H1 (cell line): ENCODE measurements at regions not wholly inside any gene's neighbourhood (a gene's known extent, or its start where the extent isn't known, plus 50 kb on each side); places are given as distances from the start of the nearest gene placed in this dataset.
A peak's percentile ranks its signal among the peaks of the same experiment; 100 is the strongest.

ENCODE experiments used
- CTCF ChIA-PET: fragments of 300-600 bp; sonication (Branson Sonifier 250); formaldehyde crosslinking; loops from one replicate; lab custom pipeline; 2021; ENCODE audit not compliant: partially characterized antibody; lab: Charles Lee
- POLR2A ChIA-PET: fragments of 300-600 bp; sonication (Branson Sonifier 250); formaldehyde crosslinking; loops from one replicate; lab custom pipeline; 2021; ENCODE audit warnings: inconsistent platforms; ENCODE audit not compliant: partially characterized antibody; lab: Charles Lee
- DNase-seq, 2 experiments: peaks; one replicate each; pipeline versions ENCODE4 v3.0.0 to v3.0.0-alpha.2; 2010 to 2022; ENCODE audit warnings: low spot score in 2 of 2, low read depth in 1 of 2, mixed read lengths in 1 of 2
- FAIRE-seq: peaks from 2 replicates; lab custom pipeline; 2011; peaks lifted over from hg19 to GRCh38; lab: Jason Lieb, UNC
- H2AFZ ChIP-seq: 2 replicates; pipeline ENCODE4 v1.8.1; 2012; ENCODE audit warnings: low read length, inconsistent platforms
- H2AK5ac ChIP-seq: 2 replicates; pipeline ENCODE4 v1.6.1; 2013; ENCODE audit warnings: low read depth, low read length
- H2BK120ac ChIP-seq: replicated peaks from 2 replicates; pipeline ENCODE3; 2013; ENCODE audit warnings: low read depth, low read length, inconsistent platforms
- H2BK12ac ChIP-seq: 2 replicates; pipeline ENCODE4 v1.6.1; 2013; ENCODE audit warnings: low read depth, low read length
- H2BK15ac ChIP-seq: 2 replicates; pipeline ENCODE4 v1.6.1; 2013; ENCODE audit warnings: low read length
- H2BK20ac ChIP-seq: 2 replicates; pipeline ENCODE4 v1.6.1; 2013; ENCODE audit warnings: low read length
- H2BK5ac ChIP-seq: 2 replicates; pipeline ENCODE4 v1.6.1; 2013; ENCODE audit warnings: low read depth, low read length
- H3K14ac ChIP-seq: 2 replicates; pipeline ENCODE4 v1.6.1; 2013; ENCODE audit warnings: inconsistent platforms; ENCODE audit not compliant: insufficient read length
- H3K18ac ChIP-seq: 2 replicates; pipeline ENCODE4 v1.6.1; 2013; ENCODE audit warnings: low read length; ENCODE audit errors: extremely low read depth
- H3K23ac ChIP-seq: 2 replicates; pipeline ENCODE4 v1.6.1; 2013; ENCODE audit warnings: inconsistent platforms; ENCODE audit not compliant: insufficient read length
- H3K23me2 ChIP-seq: 2 replicates; pipeline ENCODE4 v1.6.1; 2013; ENCODE audit warnings: low read depth, low read length
- H3K27ac ChIP-seq: 2 replicates; pipeline ENCODE4 v1.6.1; 2011; ENCODE audit warnings: low read depth, low read length, inconsistent platforms
- H3K27me3 ChIP-seq, 4 experiments: replicated peaks in 1 of 4; 1 replicate in 1 of 4; 2 replicates in 3 of 4; pipeline versions ENCODE4 v1.6.1 to v1.8.1; 2011 to 2013; ENCODE audit warnings: low read length in 3 of 4, mild to moderate bottlenecking in 3 of 4, inconsistent platforms in 2 of 4, mixed read lengths in 2 of 4, moderate library complexity in 1 of 4; ENCODE audit not compliant: control insufficient read depth in 3 of 4, insufficient read depth in 3 of 4; ENCODE audit errors: extremely low read depth in 1 of 4
- H3K36me3 ChIP-seq, 4 experiments: 2 replicates each; pipeline versions ENCODE4 v1.6.1 to v1.8.1; 2011 to 2013; ENCODE audit warnings: mild to moderate bottlenecking in 4 of 4, low read length in 3 of 4, moderate library complexity in 2 of 4, control low read depth in 1 of 4, inconsistent platforms in 1 of 4; ENCODE audit not compliant: insufficient read depth in 4 of 4, control insufficient read depth in 2 of 4
- H3K4ac ChIP-seq: replicated peaks from 2 replicates; pipeline ENCODE3; 2013; ENCODE audit warnings: low read length, low read depth, mixed read lengths, inconsistent platforms; ENCODE audit not compliant: insufficient read length
- H3K4me1 ChIP-seq, 4 experiments: replicated peaks in 1 of 4; 1 replicate in 1 of 4; 2 replicates in 3 of 4; pipeline versions ENCODE4 v1.6.1 to v1.8.1; 2011 to 2013; ENCODE audit warnings: low read length in 3 of 4, inconsistent platforms in 2 of 4, mixed read lengths in 1 of 4; ENCODE audit not compliant: insufficient read depth in 4 of 4, control insufficient read depth in 3 of 4
- H3K4me2 ChIP-seq, 2 experiments: 2 replicates each; pipeline versions ENCODE4 v1.6.1 to v1.8.1; 2011 to 2013; ENCODE audit warnings: low read depth in 2 of 2, low read length in 2 of 2, control low read depth in 1 of 2, inconsistent platforms in 1 of 2, mild to moderate bottlenecking in 1 of 2; ENCODE audit not compliant: insufficient read depth in 1 of 2
- H3K4me3 ChIP-seq, 4 experiments: fragments of 200-600, 300-600 bp in 1 of 4; sonication (generic), shearing (Covaris generic), sonication (Bioruptor Twin) in 1 of 4; 2 replicates each; pipeline versions ENCODE4 v1.5.1 to v1.8.1; 2011 to 2016; ENCODE audit warnings: low read length in 4 of 4, low read depth in 3 of 4, control low read depth in 2 of 4, inconsistent platforms in 2 of 4, mild to moderate bottlenecking in 2 of 4, mixed read lengths in 1 of 4, moderate library complexity in 1 of 4; ENCODE audit not compliant: insufficient read depth in 2 of 4; ENCODE audit errors: extremely low read depth in 1 of 4
- H3K56ac ChIP-seq: replicated peaks from 2 replicates; pipeline ENCODE3; 2013; ENCODE audit warnings: low read depth, mild to moderate bottlenecking, mixed read lengths, low read length, inconsistent platforms; ENCODE audit not compliant: insufficient read length
- H3K79me1 ChIP-seq: 2 replicates; pipeline ENCODE4 v1.6.1; 2013; ENCODE audit warnings: low read depth, low read length, control low read depth
- H3K79me2 ChIP-seq, 2 experiments: 2 replicates each; pipeline versions ENCODE4 v1.6.1 to v1.8.1; 2012 to 2013; ENCODE audit warnings: low read length in 2 of 2, mild to moderate bottlenecking in 2 of 2, inconsistent platforms in 1 of 2; ENCODE audit not compliant: insufficient read depth in 2 of 2, control insufficient read depth in 1 of 2
- H3K9ac ChIP-seq, 4 experiments: replicated peaks in 1 of 4; 1 replicate in 1 of 4; 2 replicates in 3 of 4; pipeline versions ENCODE4 v1.6.1 to v1.8.1; 2011 to 2013; ENCODE audit warnings: low read depth in 3 of 4, low read length in 3 of 4, control low read depth in 2 of 4, mild to moderate bottlenecking in 2 of 4, moderate library complexity in 2 of 4, inconsistent platforms in 1 of 4; ENCODE audit errors: extremely low read depth in 1 of 4
- H3K9me3 ChIP-seq, 2 experiments: 2 replicates each; pipeline versions ENCODE4 v1.6.1 to v1.8.1; 2012 to 2013; ENCODE audit warnings: mild to moderate bottlenecking in 2 of 2, moderate library complexity in 2 of 2, control low read depth in 1 of 2, inconsistent platforms in 1 of 2, low read depth in 1 of 2, low read length in 1 of 2, mixed read lengths in 1 of 2; ENCODE audit not compliant: insufficient read depth in 2 of 2
- H4K20me1 ChIP-seq, 2 experiments: replicated peaks in 1 of 2; 2 replicates each; pipeline versions ENCODE3 to v1.8.1; 2011 to 2013; ENCODE audit warnings: inconsistent platforms in 2 of 2, low read length in 2 of 2, mild to moderate bottlenecking in 1 of 2; ENCODE audit not compliant: insufficient read depth in 2 of 2, control insufficient read depth in 1 of 2
- H4K5ac ChIP-seq: 2 replicates; pipeline ENCODE4 v1.6.1; 2013; ENCODE audit warnings: low read length, low read depth, mixed read lengths, inconsistent platforms; ENCODE audit not compliant: insufficient read length
- H4K8ac ChIP-seq: 2 replicates; pipeline ENCODE4 v1.8.0; 2013; ENCODE audit warnings: mild to moderate bottlenecking, moderate library complexity, low read length, inconsistent platforms; ENCODE audit not compliant: insufficient read depth; ENCODE audit errors: extremely low read depth
- H4K91ac ChIP-seq: replicated peaks from 2 replicates; pipeline ENCODE3; 2013; ENCODE audit warnings: low read length, mixed read lengths, inconsistent platforms; ENCODE audit not compliant: insufficient read length
- CBX8 ChIP-seq: fragments of 300-800, 300-1000 bp; sonication (generic); IDR thresholded peaks from 2 replicates; pipeline ENCODE4 v1.7.1; 2016; ENCODE audit warnings: low read depth, low read length, borderline replicate concordance
- CHD1 ChIP-seq: IDR thresholded peaks from 2 replicates; pipeline ENCODE4 v1.6.1; 2012; ENCODE audit warnings: low read depth, low read length, improper control_type of control experiment
- EP300 ChIP-seq, 2 experiments: IDR thresholded peaks; 1 replicate in 1 of 2; 2 replicates in 1 of 2; pipeline ENCODE4 v1.6.1; 2011 to 2012; ENCODE audit warnings: low read depth in 2 of 2, low read length in 2 of 2, mild to moderate bottlenecking in 2 of 2, borderline replicate concordance in 1 of 2, inconsistent platforms in 1 of 2, moderate library complexity in 1 of 2
- EZH2 ChIP-seq: fragments of 200-600 bp; sonication (generic); IDR thresholded peaks from 2 replicates; pipeline ENCODE4 v1.7.1; 2012; ENCODE audit warnings: low read depth, mild to moderate bottlenecking, moderate library complexity, low read length, inconsistent platforms; ENCODE audit not compliant: severe bottlenecking
- GABPA ChIP-seq: IDR thresholded peaks from 2 replicates; pipeline ENCODE4 v1.6.1; 2011; ENCODE audit warnings: mild to moderate bottlenecking, low read length, moderate library complexity, borderline replicate concordance; ENCODE audit not compliant: insufficient read depth
- MAX ChIP-seq: IDR thresholded peaks from 2 replicates; pipeline ENCODE4 v1.6.1; 2012; ENCODE audit warnings: inconsistent platforms
- PHF8 ChIP-seq: fragments of 200-600 bp; sonication (generic); conservative IDR thresholded peaks from 2 replicates; pipeline ENCODE4 v1.7.1; 2012; ENCODE audit warnings: low read depth, mild to moderate bottlenecking, inconsistent platforms, low read length, moderate library complexity
- SP1 ChIP-seq: IDR thresholded peaks from 2 replicates; pipeline ENCODE4 v1.6.1; 2011; ENCODE audit warnings: low read depth, low read length
- SUZ12 ChIP-seq: fragments of 200-600 bp; sonication (generic); IDR thresholded peaks from 2 replicates; pipeline ENCODE4 v1.6.1; 2012; ENCODE audit warnings: mild to moderate bottlenecking, inconsistent platforms, low read length, moderate library complexity, mixed read lengths
- TAF7 ChIP-seq: optimal IDR thresholded peaks from 2 replicates; pipeline ENCODE3; 2011; ENCODE audit warnings: low read depth, mild to moderate bottlenecking, inconsistent platforms, low read length, moderate library complexity, borderline replicate concordance
- TBP ChIP-seq: IDR thresholded peaks from 2 replicates; pipeline ENCODE4 v1.6.1; 2011; ENCODE audit warnings: low read depth, low read length, improper control_type of control experiment
- TEAD4 ChIP-seq: IDR thresholded peaks from 2 replicates; pipeline ENCODE4 v1.6.1; 2012; ENCODE audit warnings: low read depth, low read length, inconsistent platforms, mixed read lengths
- YY1 ChIP-seq: IDR thresholded peaks from 2 replicates; pipeline ENCODE4 v1.6.1; 2011; ENCODE audit warnings: low read depth, mild to moderate bottlenecking, low read length
- ZNF274 ChIP-seq: IDR thresholded peaks from 2 replicates; pipeline ENCODE4 v1.7.0; 2012; ENCODE audit warnings: low read length, borderline replicate concordance; ENCODE audit errors: extremely low read depth
- WGBS, 2 experiments: shearing (Covaris generic) in 1 of 2; methylation state at CpG; one replicate each; pipeline versions ENCODE4 v1.1.6 to v1.1.7; 2013 to 2015; ENCODE audit warnings: low lambda C conversion rate in 2 of 2, mixed read lengths in 2 of 2, inconsistent platforms in 1 of 2, low coverage in 1 of 2, missing lambda C conversion rate in 1 of 2; ENCODE audit not compliant: insufficient replicate concordance in 2 of 2, insufficient coverage in 1 of 2, insufficient read length in 1 of 2; ENCODE audit errors: extremely low coverage in 1 of 2, missing lambda C conversion rate in 1 of 2; 5-methylcytosine and 5-hydroxymethylcytosine counted together

DNA sequence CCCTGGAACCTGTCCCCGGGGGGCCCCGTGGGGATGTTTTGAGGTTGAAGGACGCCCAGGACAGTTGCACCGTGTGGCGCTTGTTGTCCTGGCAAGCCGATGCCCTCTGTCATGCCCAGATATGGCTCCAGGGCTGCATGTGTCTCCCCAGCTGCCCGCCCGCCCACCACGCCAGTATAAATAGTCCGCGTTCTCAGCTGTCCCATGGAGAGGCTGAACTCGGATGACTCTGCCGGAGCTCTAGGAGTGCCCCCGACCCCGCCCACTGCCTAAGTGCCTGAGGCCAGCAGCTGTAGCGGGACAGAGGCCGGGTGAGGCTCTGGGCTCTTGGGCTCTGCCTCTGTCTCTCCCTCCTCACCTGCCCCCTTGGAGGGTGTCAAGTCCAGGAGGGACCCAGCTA is 83.0 kb upstream of the GATA5 start:
- H2BK15ac ChIP-seq = no peak overlapping the region
- no peaks in the 10 kb centered on the region; a peak in 1 of 7 replicates for H3K4me1 ChIP-seq
- H3K79me1 ChIP-seq = no peaks in the 10 kb centered on the region; the same call in 1 of the 2 replicates
- POLR2A ChIA-PET = interaction anchor here (1.0 kb wide), 1 partner anchor 65 kb away, joined by 3 read pairs; no protein-coding TSS in a partner anchor
- H3K56ac ChIP-seq = no peak overlapping the region
- H3K9me3 ChIP-seq = no peaks in the 10 kb centered on the region
- H3K18ac ChIP-seq = no peak overlapping the region
- H3K23me2 ChIP-seq = no peaks in the 10 kb centered on the region
- no peaks in the 10 kb centered on the region for H3K79me2 ChIP-seq
- H2BK120ac ChIP-seq = no peak overlapping the region
- H2BK12ac ChIP-seq = no peak overlapping the region
- TF ChIP-seq EP300 (IDR thresholded peaks at IDR 0.05; ENCODE audit: borderline replicate concordance in 1 of 2, low read depth in 2 of 2, low read length in 2 of 2) = no peak
- TF ChIP-seq SP1 = no peak
- no peak for TF ChIP-seq ZNF274
- no peak for TF ChIP-seq SUZ12
- TF ChIP-seq YY1 = no peak
- TF ChIP-seq TAF7 = no peak
- TF ChIP-seq CBX8 = no peak
- no peak for TF ChIP-seq EZH2
- no peak for TF ChIP-seq MAX
- TF ChIP-seq GABPA = no peak
- no peak for TF ChIP-seq CHD1
- TF ChIP-seq PHF8 = no peak
- no peak for TF ChIP-seq TBP
- no peak for TF ChIP-seq TEAD4
- no peak overlapping the region for H3K4me3 ChIP-seq
- H3K36me3 ChIP-seq = no peaks in the 10 kb centered on the region
- peak overlapping the region; percentile 65; the same call in 1 of the 2 replicates for H4K8ac ChIP-seq
- H2AFZ ChIP-seq = no peak overlapping the region
- no peak overlapping the region for H3K9ac ChIP-seq
- 88% methylated on average over 8 of the region's 17 CpGs; no CpG with 5 or more reads in 1 of the 2 experiments for WGBS, 2 experiments
- no peaks in the 10 kb centered on the region for H4K20me1 ChIP-seq
- H4K91ac ChIP-seq = no peak overlapping the region
- no peak overlapping the region for H3K4me2 ChIP-seq
- no peak overlapping the region for H2BK5ac ChIP-seq
- H2AK5ac ChIP-seq = no peak overlapping the region
- no peak overlapping the region for H2BK20ac ChIP-seq
- H3K27me3 ChIP-seq = no peaks in the 10 kb centered on the region
- CTCF ChIA-PET = interaction anchor here (1.1 to 3.0 kb wide), 8 partner anchors 10 to 59 kb away, joined by 3 to 12 read pairs (median 6); no protein-coding TSS in a partner anchor
- H4K5ac ChIP-seq = no peak overlapping the region
- H3K4ac ChIP-seq = no peak overlapping the region
- DNase-seq = no peak
- no peak overlapping the region for H3K23ac ChIP-seq
- no peak for FAIRE-seq
- no peak overlapping the region for H3K14ac ChIP-seq
- H3K27ac ChIP-seq = no peak overlapping the region
